ENCODE measurements at regions not wholly inside any gene's neighbourhood (a gene's known extent, or its start where the extent isn't known, plus 50 kb on each side); places are given as distances from the start of the nearest gene placed in this dataset.

DNA sequence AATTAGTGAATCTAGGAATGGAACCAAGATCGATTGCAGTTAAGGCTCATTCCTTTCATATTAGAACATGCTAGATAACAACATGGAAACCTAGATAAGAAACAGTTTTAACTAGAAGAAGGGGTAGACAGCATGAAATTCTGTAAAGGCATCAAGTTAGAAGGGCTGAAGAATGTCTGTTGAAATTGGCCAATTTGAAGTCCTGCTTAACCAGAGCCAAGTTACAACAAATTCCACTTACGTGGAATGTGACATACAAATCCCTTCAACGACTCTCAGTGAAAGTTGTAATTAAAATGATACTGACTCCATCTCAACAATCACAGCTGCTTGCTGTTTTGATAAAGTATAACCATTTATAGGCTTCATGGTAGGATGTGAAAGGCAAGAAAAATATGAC lies 1065.7 kb downstream of the DNAJB9 start:
- no peak for TF ChIP-seq SPI1 (IDR thresholded peaks at IDR 0.05; ENCODE audit: borderline replicate concordance, low read depth)
- TF ChIP-seq, protein P1, sequence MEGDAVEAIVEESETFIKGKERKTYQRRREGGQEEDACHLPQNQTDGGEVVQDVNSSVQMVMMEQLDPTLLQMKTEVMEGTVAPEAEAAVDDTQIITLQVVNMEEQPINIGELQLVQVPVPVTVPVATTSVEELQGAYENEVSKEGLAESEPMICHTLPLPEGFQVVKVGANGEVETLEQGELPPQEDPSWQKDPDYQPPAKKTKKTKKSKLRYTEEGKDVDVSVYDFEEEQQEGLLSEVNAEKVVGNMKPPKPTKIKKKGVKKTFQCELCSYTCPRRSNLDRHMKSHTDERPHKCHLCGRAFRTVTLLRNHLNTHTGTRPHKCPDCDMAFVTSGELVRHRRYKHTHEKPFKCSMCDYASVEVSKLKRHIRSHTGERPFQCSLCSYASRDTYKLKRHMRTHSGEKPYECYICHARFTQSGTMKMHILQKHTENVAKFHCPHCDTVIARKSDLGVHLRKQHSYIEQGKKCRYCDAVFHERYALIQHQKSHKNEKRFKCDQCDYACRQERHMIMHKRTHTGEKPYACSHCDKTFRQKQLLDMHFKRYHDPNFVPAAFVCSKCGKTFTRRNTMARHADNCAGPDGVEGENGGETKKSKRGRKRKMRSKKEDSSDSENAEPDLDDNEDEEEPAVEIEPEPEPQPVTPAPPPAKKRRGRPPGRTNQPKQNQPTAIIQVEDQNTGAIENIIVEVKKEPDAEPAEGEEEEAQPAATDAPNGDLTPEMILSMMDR (IDR thresholded peaks at IDR 0.05; ENCODE audit: insufficient read depth, low read length), result no peak
- TF ChIP-seq GABPA (IDR thresholded peaks at IDR 0.05; ENCODE audit: low read depth), result no peak

Measured in HL-60 (cell line).